HG03442 (cell line): ENCODE measurements at regions not wholly inside any gene's neighbourhood (a gene's known extent, or its start where the extent isn't known, plus 50 kb on each side); places are given as distances from the start of the nearest gene placed in this dataset.

Experiments used
- ATAC-seq: cut with Tn5 transposase; IDR thresholded peaks from one replicate; pipeline ENCODE4 v1.9.1; 2021; ENCODE audit warnings: mild to moderate bottlenecking, moderate library complexity; ENCODE audit not compliant: unreplicated experiment

- no peak for ATAC-seq
These were observed 295.1 kb downstream of the GBA3 start for GRCh38 chr4:22987870-22988269.

- ATAC-seq = no peak
These were observed 294.1 kb downstream of the GBA3 start for GRCh38 chr4:22986881-22987280.

- ATAC-seq = no peak
These were observed 293.5 kb downstream of the GBA3 start for GRCh38 chr4:22986262-22986661.

- no peak for ATAC-seq
These were observed 291.7 kb downstream of the GBA3 start for GRCh38 chr4:22984390-22984789.

GRCh38 chr4:22978656-22979055, 285.9 kb downstream of the GBA3 start:
- ATAC-seq = no peak

- no peak for ATAC-seq
These were observed 277.9 kb downstream of the GBA3 start for GRCh38 chr4:22970665-22971064.

- ATAC-seq = no peak
These were observed 276.7 kb downstream of the GBA3 start for GRCh38 chr4:22969287-22969896.

- no peak for ATAC-seq
These were observed 269.6 kb downstream of the GBA3 start for GRCh38 chr4:22962295-22962694.

GRCh38 chr4:22959483-22959882, 266.7 kb downstream of the GBA3 start:
- no peak for ATAC-seq

GRCh38 chr4:22957774-22958309, 265.1 kb downstream of the GBA3 start:
- no peak for ATAC-seq

GRCh38 chr4:22949161-22949855, 256.6 kb downstream of the GBA3 start:
- ATAC-seq = no peak

GRCh38 chr4:22947851-22948250, 255.1 kb downstream of the GBA3 start:
- no peak for ATAC-seq

GRCh38 chr4:22942920-22943559, 250.3 kb downstream of the GBA3 start:
- ATAC-seq = no peak

GRCh38 chr4:22941688-22942375, 249.1 kb downstream of the GBA3 start:
- ATAC-seq = no peak

- no peak for ATAC-seq
These were observed 239.6 kb downstream of the GBA3 start for GRCh38 chr4:22932326-22932725.

- no peak for ATAC-seq
These were observed 229.7 kb downstream of the GBA3 start for GRCh38 chr4:22922426-22922825.

- ATAC-seq = no peak
These were observed 229.2 kb downstream of the GBA3 start for GRCh38 chr4:22921936-22922335.

- ATAC-seq = no peak
These were observed 218.5 kb downstream of the GBA3 start for GRCh38 chr4:22911285-22911684.

- no peak for ATAC-seq
These were observed 217.5 kb downstream of the GBA3 start for GRCh38 chr4:22910200-22910599.

- no peak for ATAC-seq
These were observed 213.3 kb downstream of the GBA3 start for GRCh38 chr4:22906045-22906444.

- no peak for ATAC-seq
These were observed 211.2 kb downstream of the GBA3 start for GRCh38 chr4:22903913-22904312.
